ENCODE measurements at regions not wholly inside any gene's neighbourhood (a gene's known extent, or its start where the extent isn't known, plus 50 kb on each side); places are given as distances from the start of the nearest gene placed in this dataset.

DNA sequence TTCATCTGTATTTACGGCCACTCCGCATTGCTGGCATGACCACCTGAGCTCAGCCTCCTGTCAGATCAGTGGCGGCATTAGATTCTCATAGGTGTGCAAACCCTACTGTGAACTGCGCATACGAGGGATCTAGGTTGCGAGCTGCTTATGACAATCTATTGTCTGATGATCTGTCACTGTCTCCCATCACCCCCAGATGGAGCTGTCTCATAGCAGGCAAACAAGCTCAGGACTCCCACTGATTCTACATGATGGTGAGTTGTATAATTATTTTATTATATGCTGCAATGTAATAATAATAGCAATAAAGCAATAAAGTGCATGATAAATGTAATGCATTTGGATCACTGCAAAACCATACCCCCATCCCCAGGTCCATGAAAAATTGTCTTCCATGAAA, 1172.9 kb upstream of the AUTS2 start:
- H2BK15ac ChIP-seq (replicated peaks; ENCODE audit: low read depth): no peak overlapping the region
- no CpG with 5 or more reads among the region's 6 CpGs for WGBS (ENCODE audit: extremely low coverage, insufficient coverage, low lambda C conversion rate)
- no peak overlapping the region for H3K4ac ChIP-seq (ENCODE audit: low read depth, low read length)
- no peak overlapping the region for H3K56ac ChIP-seq (ENCODE audit: low read length)
- no peaks in the 10 kb centered on the region for H3K4me1 ChIP-seq (ENCODE audit: control insufficient read depth, low read depth, low read length)
- H3K27ac ChIP-seq (ENCODE audit: low read depth, low read length): no peak overlapping the region
- no peak overlapping the region for H3K9ac ChIP-seq (ENCODE audit: low read length)
- no peak overlapping the region for H2AK5ac ChIP-seq (ENCODE audit: low read length)
- H3K36me3 ChIP-seq (ENCODE audit: control insufficient read depth, insufficient read depth, low read length): no peaks in the 10 kb centered on the region
- DNase-seq: no peak
- no peak overlapping the region for H3K18ac ChIP-seq (ENCODE audit: low read length)
- H2BK120ac ChIP-seq (ENCODE audit: low read depth, low read length): no peak overlapping the region
- no peak overlapping the region for H3K4me2 ChIP-seq (ENCODE audit: low read length)
- H4K5ac ChIP-seq (ENCODE audit: low read length): no peak overlapping the region
- H3K4me3 ChIP-seq (ENCODE audit: low read length): no peak overlapping the region
- no peak overlapping the region for H4K8ac ChIP-seq (ENCODE audit: low read depth, low read length)
- H3K79me1 ChIP-seq (ENCODE audit: low read length): no peaks in the 10 kb centered on the region
- no peaks in the 10 kb centered on the region for H3K79me2 ChIP-seq (ENCODE audit: control insufficient read depth, insufficient read depth, low read length)
- no peak overlapping the region for H3K23ac ChIP-seq (ENCODE audit: low read length)
- no peak overlapping the region for H2BK5ac ChIP-seq (ENCODE audit: low read length)
- no peaks in the 10 kb centered on the region for H3K27me3 ChIP-seq (ENCODE audit: insufficient read depth, low read length, poor library complexity)

GRCh38 chr7:68429411-68430117, 1168.7 kb upstream of the AUTS2 start:
- no peak overlapping the region for H3K4me3 ChIP-seq (ENCODE audit: low read length)
- no peaks in the 10 kb centered on the region for H3K4me1 ChIP-seq (ENCODE audit: control insufficient read depth, low read depth, low read length)
- no peak overlapping the region for H3K9ac ChIP-seq (ENCODE audit: low read length)
- WGBS (ENCODE audit: extremely low coverage, insufficient coverage, low lambda C conversion rate): no CpG with 5 or more reads among the region's 8 CpGs
- no peak overlapping the region for H3K4me2 ChIP-seq (ENCODE audit: low read length)
- no peak overlapping the region for H4K5ac ChIP-seq (ENCODE audit: low read length)
- no peak overlapping the region for H4K8ac ChIP-seq (ENCODE audit: low read depth, low read length)
- no peaks in the 10 kb centered on the region for H3K27me3 ChIP-seq (ENCODE audit: insufficient read depth, low read length, poor library complexity)
- H3K79me1 ChIP-seq (ENCODE audit: low read length): no peaks in the 10 kb centered on the region
- no peak overlapping the region for H3K4ac ChIP-seq (ENCODE audit: low read depth, low read length)
- no peak overlapping the region for H2AK5ac ChIP-seq (ENCODE audit: low read length)
- no peak overlapping the region for H2BK120ac ChIP-seq (ENCODE audit: low read depth, low read length)
- no peak for DNase-seq
- H3K79me2 ChIP-seq (ENCODE audit: control insufficient read depth, insufficient read depth, low read length): no peaks in the 10 kb centered on the region
- H2BK5ac ChIP-seq (ENCODE audit: low read length): no peak overlapping the region
- H3K27ac ChIP-seq (ENCODE audit: low read depth, low read length): no peak overlapping the region
- H3K18ac ChIP-seq (ENCODE audit: low read length): no peak overlapping the region
- no peak overlapping the region for H3K56ac ChIP-seq (ENCODE audit: low read length)
- H3K23ac ChIP-seq (ENCODE audit: low read length): no peak overlapping the region
- no peak overlapping the region for H2BK15ac ChIP-seq (replicated peaks; ENCODE audit: low read depth)
- no peaks in the 10 kb centered on the region for H3K36me3 ChIP-seq (ENCODE audit: control insufficient read depth, insufficient read depth, low read length)

DNA sequence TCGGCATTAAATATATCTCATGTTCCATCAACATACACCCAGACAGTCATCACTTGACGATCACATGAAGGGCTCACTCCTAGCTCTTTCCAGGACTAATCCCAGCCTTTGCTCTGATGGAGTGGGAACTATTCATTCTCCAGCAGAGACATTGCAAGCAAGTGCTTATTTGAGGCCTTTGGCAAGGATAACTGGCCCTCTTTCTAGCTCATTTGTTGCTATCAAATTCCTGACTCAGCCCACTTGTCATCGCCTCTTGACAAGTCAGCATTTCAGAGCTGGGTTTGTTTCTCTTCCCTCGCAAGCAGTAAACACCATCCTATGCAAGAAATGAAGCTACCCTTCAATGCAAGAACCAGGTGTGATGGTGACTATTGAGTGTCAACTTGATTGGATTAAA, 1165.7 kb upstream of the AUTS2 start:
- H2BK15ac ChIP-seq (replicated peaks; ENCODE audit: low read depth): no peak overlapping the region
- H3K9ac ChIP-seq (ENCODE audit: low read length): no peak overlapping the region
- no peak overlapping the region for H2AK5ac ChIP-seq (ENCODE audit: low read length)
- DNase-seq: no peak
- no peak overlapping the region for H3K4me3 ChIP-seq (ENCODE audit: low read length)
- no peak overlapping the region for H3K4me2 ChIP-seq (ENCODE audit: low read length)
- H3K36me3 ChIP-seq (ENCODE audit: control insufficient read depth, insufficient read depth, low read length): no peaks in the 10 kb centered on the region
- no peaks in the 10 kb centered on the region for H3K4me1 ChIP-seq (ENCODE audit: control insufficient read depth, low read depth, low read length)
- no peak overlapping the region for H3K23ac ChIP-seq (ENCODE audit: low read length)
- H3K27me3 ChIP-seq (ENCODE audit: insufficient read depth, low read length, poor library complexity): no peaks in the 10 kb centered on the region
- H3K79me1 ChIP-seq (ENCODE audit: low read length): no peaks in the 10 kb centered on the region
- H2BK5ac ChIP-seq (ENCODE audit: low read length): no peak overlapping the region
- no peak overlapping the region for H3K4ac ChIP-seq (ENCODE audit: low read depth, low read length)
- H3K56ac ChIP-seq (ENCODE audit: low read length): no peak overlapping the region
- H4K8ac ChIP-seq (ENCODE audit: low read depth, low read length): no peak overlapping the region
- WGBS (ENCODE audit: extremely low coverage, insufficient coverage, low lambda C conversion rate): no CpG with 5 or more reads among the region's 4 CpGs
- no peak overlapping the region for H3K27ac ChIP-seq (ENCODE audit: low read depth, low read length)
- H2BK120ac ChIP-seq (ENCODE audit: low read depth, low read length): no peak overlapping the region
- no peak overlapping the region for H3K18ac ChIP-seq (ENCODE audit: low read length)
- H4K5ac ChIP-seq (ENCODE audit: low read length): no peak overlapping the region
- no peaks in the 10 kb centered on the region for H3K79me2 ChIP-seq (ENCODE audit: control insufficient read depth, insufficient read depth, low read length)

- no CpG with 5 or more reads among the region's 5 CpGs for WGBS (ENCODE audit: extremely low coverage, insufficient coverage, low lambda C conversion rate)
- Histone ChIP-seq H3K4me3 (ENCODE audit: low read length) (no peak overlapping the region), H3K79me2 (ENCODE audit: control insufficient read depth, insufficient read depth, low read length) (no peaks in the 10 kb centered on the region), H2BK120ac (ENCODE audit: low read depth, low read length) (no peak overlapping the region), H3K9ac (ENCODE audit: low read length) (no peak overlapping the region), H3K18ac (ENCODE audit: low read length) (no peak overlapping the region), H3K27ac (ENCODE audit: low read depth, low read length) (no peak overlapping the region), H3K56ac (ENCODE audit: low read length) (no peak overlapping the region), H4K5ac (ENCODE audit: low read length) (no peak overlapping the region), H3K27me3 (ENCODE audit: insufficient read depth, low read length, poor library complexity) (no peaks in the 10 kb centered on the region), H4K8ac (ENCODE audit: low read depth, low read length) (no peak overlapping the region), H3K79me1 (ENCODE audit: low read length) (no peaks in the 10 kb centered on the region), H3K4me1 (ENCODE audit: control insufficient read depth, low read depth, low read length) (no peaks in the 10 kb centered on the region), H3K23ac (ENCODE audit: low read length) (no peak overlapping the region), H2BK5ac (ENCODE audit: low read length) (no peak overlapping the region), H2BK15ac (replicated peaks; ENCODE audit: low read depth) (no peak overlapping the region), H2AK5ac (ENCODE audit: low read length) (no peak overlapping the region), H3K4ac (ENCODE audit: low read depth, low read length) (no peak overlapping the region), H3K36me3 (ENCODE audit: control insufficient read depth, insufficient read depth, low read length) (no peaks in the 10 kb centered on the region), H3K4me2 (ENCODE audit: low read length) (no peak overlapping the region)
- no peak for DNase-seq
Measured at GRCh38 chr7:68433462-68434070, 1164.7 kb upstream of the AUTS2 start.

- H2BK120ac ChIP-seq (ENCODE audit: low read depth, low read length): no peak overlapping the region
- no peak overlapping the region for H2AK5ac ChIP-seq (ENCODE audit: low read length)
- DNase-seq: no peak
- H3K79me2 ChIP-seq (ENCODE audit: control insufficient read depth, insufficient read depth, low read length): no peaks in the 10 kb centered on the region
- H3K4ac ChIP-seq (ENCODE audit: low read depth, low read length): no peak overlapping the region
- H3K18ac ChIP-seq (ENCODE audit: low read length): no peak overlapping the region
- H3K56ac ChIP-seq (ENCODE audit: low read length): no peak overlapping the region
- H2BK15ac ChIP-seq (replicated peaks; ENCODE audit: low read depth): no peak overlapping the region
- H3K79me1 ChIP-seq (ENCODE audit: low read length): no peaks in the 10 kb centered on the region
- no peak overlapping the region for H3K4me3 ChIP-seq (ENCODE audit: low read length)
- no peak overlapping the region for H4K5ac ChIP-seq (ENCODE audit: low read length)
- H3K4me1 ChIP-seq (ENCODE audit: control insufficient read depth, low read depth, low read length): no peaks in the 10 kb centered on the region
- no peak overlapping the region for H3K9ac ChIP-seq (ENCODE audit: low read length)
- WGBS (ENCODE audit: extremely low coverage, insufficient coverage, low lambda C conversion rate): no CpG with 5 or more reads among the region's 13 CpGs
- H2BK5ac ChIP-seq (ENCODE audit: low read length): no peak overlapping the region
- no peak overlapping the region for H4K8ac ChIP-seq (ENCODE audit: low read depth, low read length)
- H3K4me2 ChIP-seq (ENCODE audit: low read length): no peak overlapping the region
- no peaks in the 10 kb centered on the region for H3K27me3 ChIP-seq (ENCODE audit: insufficient read depth, low read length, poor library complexity)
- no peak overlapping the region for H3K23ac ChIP-seq (ENCODE audit: low read length)
- H3K27ac ChIP-seq (ENCODE audit: low read depth, low read length): no peak overlapping the region
- H3K36me3 ChIP-seq (ENCODE audit: control insufficient read depth, insufficient read depth, low read length): no peaks in the 10 kb centered on the region
Measured at GRCh38 chr7:68434857-68435256, 1163.4 kb upstream of the AUTS2 start.

GRCh38 chr7:68438016-68438415, 1160.3 kb upstream of the AUTS2 start:
- no peak overlapping the region for H2BK120ac ChIP-seq (ENCODE audit: low read depth, low read length)
- no peak overlapping the region for H3K23ac ChIP-seq (ENCODE audit: low read length)
- no peak overlapping the region for H2AK5ac ChIP-seq (ENCODE audit: low read length)
- no peaks in the 10 kb centered on the region for H3K36me3 ChIP-seq (ENCODE audit: control insufficient read depth, insufficient read depth, low read length)
- no peak overlapping the region for H4K5ac ChIP-seq (ENCODE audit: low read length)
- no peak overlapping the region for H2BK15ac ChIP-seq (replicated peaks; ENCODE audit: low read depth)
- H3K79me1 ChIP-seq (ENCODE audit: low read length): no peaks in the 10 kb centered on the region
- H3K4ac ChIP-seq (ENCODE audit: low read depth, low read length): no peak overlapping the region
- H4K8ac ChIP-seq (ENCODE audit: low read depth, low read length): no peak overlapping the region
- no peak overlapping the region for H3K27ac ChIP-seq (ENCODE audit: low read depth, low read length)
- H3K4me1 ChIP-seq (ENCODE audit: control insufficient read depth, low read depth, low read length): no peaks in the 10 kb centered on the region
- H3K4me2 ChIP-seq (ENCODE audit: low read length): no peak overlapping the region
- H3K18ac ChIP-seq (ENCODE audit: low read length): no peak overlapping the region
- no peaks in the 10 kb centered on the region for H3K27me3 ChIP-seq (ENCODE audit: insufficient read depth, low read length, poor library complexity)
- no CpG with 5 or more reads among the region's 2 CpGs for WGBS (ENCODE audit: extremely low coverage, insufficient coverage, low lambda C conversion rate)
- no peak overlapping the region for H3K56ac ChIP-seq (ENCODE audit: low read length)
- no peak overlapping the region for H3K9ac ChIP-seq (ENCODE audit: low read length)
- no peak overlapping the region for H3K4me3 ChIP-seq (ENCODE audit: low read length)
- no peak overlapping the region for H2BK5ac ChIP-seq (ENCODE audit: low read length)
- no peak for DNase-seq
- H3K79me2 ChIP-seq (ENCODE audit: control insufficient read depth, insufficient read depth, low read length): no peaks in the 10 kb centered on the region
